Endothelial cell (in vitro differentiated cells): ENCODE measurements at regions not wholly inside any gene's neighbourhood (a gene's known extent, or its start where the extent isn't known, plus 50 kb on each side); places are given as distances from the start of the nearest gene placed in this dataset.

Source experiments
- DNase-seq: peaks from one replicate; pipeline ENCODE4 v3.0.0; 2021; ENCODE audit warnings: low spot score
- H3K27ac Mint-ChIP-seq: one replicate; pipeline ENCODE4 v1.8.0; 2021; ENCODE audit warnings: mixed read lengths, inconsistent platforms; ENCODE audit not compliant: unreplicated experiment
- H3K27me3 Mint-ChIP-seq: one replicate; pipeline ENCODE4 v1.8.0; 2021; ENCODE audit warnings: mild to moderate bottlenecking, moderate library complexity, mixed read lengths, inconsistent platforms; ENCODE audit not compliant: unreplicated experiment
- H3K36me3 Mint-ChIP-seq: one replicate; pipeline ENCODE4 v1.8.0; 2021; ENCODE audit warnings: mild to moderate bottlenecking, low read depth, mixed read lengths, inconsistent platforms; ENCODE audit not compliant: unreplicated experiment
- H3K4me1 Mint-ChIP-seq: one replicate; pipeline ENCODE4 v1.8.0; 2021; ENCODE audit warnings: mild to moderate bottlenecking, mixed read lengths, inconsistent platforms; ENCODE audit not compliant: unreplicated experiment
- H3K4me3 Mint-ChIP-seq: one replicate; pipeline ENCODE4 v1.8.0; 2021; ENCODE audit warnings: mild to moderate bottlenecking, mixed read lengths, inconsistent platforms; ENCODE audit not compliant: unreplicated experiment
- H3K9me3 Mint-ChIP-seq: one replicate; pipeline ENCODE4 v1.8.0; 2021; ENCODE audit warnings: mixed read lengths, inconsistent platforms; ENCODE audit not compliant: unreplicated experiment
- TF ChIP-seq, protein P1 (sequence below): fragments of 200-600 bp; sonication (generic); IDR thresholded peaks from one replicate; pipeline ENCODE4 v1.5.0; 2021; ENCODE audit warnings: antibody characterized with exemption; ENCODE audit not compliant: unreplicated experiment

DNA sequence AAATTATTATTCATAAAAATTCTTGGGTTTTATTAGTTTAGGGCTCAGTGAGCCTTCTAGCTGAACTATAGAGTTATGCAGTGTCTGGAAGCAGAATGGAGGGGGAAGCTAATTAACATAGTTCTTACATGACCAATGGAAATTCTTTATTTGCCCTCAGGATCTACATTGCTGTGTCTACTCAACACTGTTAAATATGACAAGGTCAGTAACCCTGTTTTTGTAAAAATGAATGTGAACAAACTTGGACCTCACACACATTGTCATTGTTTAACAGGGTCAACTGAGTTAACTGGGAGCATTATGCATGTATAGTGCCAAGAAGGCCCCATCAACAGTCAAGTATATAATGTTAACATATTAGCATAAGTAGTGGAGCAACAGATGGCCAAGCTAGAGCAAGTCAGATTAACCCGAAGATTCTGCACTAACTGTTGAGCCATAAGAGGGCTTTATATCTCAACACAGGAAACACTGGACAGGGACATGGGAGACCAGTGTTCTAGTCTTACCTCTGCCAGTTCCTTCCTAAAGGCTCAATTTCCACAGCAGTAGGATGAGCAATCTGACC, 122.5 kb upstream of the SEM1 start:
- Mint-ChIP-seq H3K36me3 (no peaks in the 10 kb centered on the region), H3K27ac (no peak overlapping the region), H3K4me3 (no peak overlapping the region), H3K4me1 (no peaks in the 10 kb centered on the region), H3K9me3 (no peaks in the 10 kb centered on the region), H3K27me3 (peaks cover 2% of the 10 kb centered on the region)
- no peak for DNase-seq
- TF ChIP-seq, protein P1, sequence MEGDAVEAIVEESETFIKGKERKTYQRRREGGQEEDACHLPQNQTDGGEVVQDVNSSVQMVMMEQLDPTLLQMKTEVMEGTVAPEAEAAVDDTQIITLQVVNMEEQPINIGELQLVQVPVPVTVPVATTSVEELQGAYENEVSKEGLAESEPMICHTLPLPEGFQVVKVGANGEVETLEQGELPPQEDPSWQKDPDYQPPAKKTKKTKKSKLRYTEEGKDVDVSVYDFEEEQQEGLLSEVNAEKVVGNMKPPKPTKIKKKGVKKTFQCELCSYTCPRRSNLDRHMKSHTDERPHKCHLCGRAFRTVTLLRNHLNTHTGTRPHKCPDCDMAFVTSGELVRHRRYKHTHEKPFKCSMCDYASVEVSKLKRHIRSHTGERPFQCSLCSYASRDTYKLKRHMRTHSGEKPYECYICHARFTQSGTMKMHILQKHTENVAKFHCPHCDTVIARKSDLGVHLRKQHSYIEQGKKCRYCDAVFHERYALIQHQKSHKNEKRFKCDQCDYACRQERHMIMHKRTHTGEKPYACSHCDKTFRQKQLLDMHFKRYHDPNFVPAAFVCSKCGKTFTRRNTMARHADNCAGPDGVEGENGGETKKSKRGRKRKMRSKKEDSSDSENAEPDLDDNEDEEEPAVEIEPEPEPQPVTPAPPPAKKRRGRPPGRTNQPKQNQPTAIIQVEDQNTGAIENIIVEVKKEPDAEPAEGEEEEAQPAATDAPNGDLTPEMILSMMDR, result no peak

DNA sequence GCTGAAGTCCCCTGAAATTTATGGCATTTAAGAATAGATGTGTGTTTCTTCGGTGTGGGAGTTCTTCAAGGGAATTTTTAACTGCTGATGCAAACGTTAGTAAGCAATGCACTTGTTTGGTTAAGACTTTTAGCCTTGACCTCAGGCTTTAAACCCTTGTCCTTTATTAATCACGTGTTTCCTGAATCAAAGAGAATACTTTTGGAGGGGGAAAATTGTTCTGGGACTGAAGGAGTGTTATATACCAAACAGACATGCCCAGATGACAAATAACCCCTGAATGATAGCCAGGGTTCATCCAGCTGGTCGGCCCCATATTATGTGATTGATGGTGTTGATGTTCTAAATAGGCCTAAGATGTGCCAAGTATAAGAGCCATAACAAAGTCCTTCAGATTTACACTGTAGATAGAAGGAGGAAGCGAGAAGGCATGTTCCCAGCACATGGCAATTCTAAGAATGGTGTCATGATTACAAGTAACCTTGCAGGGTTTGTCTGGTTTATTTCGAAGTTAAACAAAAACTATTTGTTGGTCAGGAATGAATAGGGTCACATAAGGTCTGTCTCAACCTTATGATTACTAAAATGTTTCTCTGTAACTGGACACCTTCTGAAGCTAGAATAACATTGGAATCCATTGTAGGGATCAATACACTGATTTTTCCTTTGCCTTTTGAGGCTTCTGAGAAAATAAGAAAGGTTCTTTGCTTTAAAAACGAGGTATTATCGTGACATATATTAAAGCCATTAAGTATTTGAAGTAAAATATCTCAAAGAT, 124.2 kb upstream of the SEM1 start:
- DNase-seq, result no peak
- Mint-ChIP-seq H3K9me3 (no peaks in the 10 kb centered on the region), H3K27me3 (peaks cover 2% of the 10 kb centered on the region), H3K27ac (no peak overlapping the region), H3K4me3 (no peak overlapping the region), H3K4me1 (no peaks in the 10 kb centered on the region), H3K36me3 (no peaks in the 10 kb centered on the region)
- TF ChIP-seq, protein P1, result no peak

DNA sequence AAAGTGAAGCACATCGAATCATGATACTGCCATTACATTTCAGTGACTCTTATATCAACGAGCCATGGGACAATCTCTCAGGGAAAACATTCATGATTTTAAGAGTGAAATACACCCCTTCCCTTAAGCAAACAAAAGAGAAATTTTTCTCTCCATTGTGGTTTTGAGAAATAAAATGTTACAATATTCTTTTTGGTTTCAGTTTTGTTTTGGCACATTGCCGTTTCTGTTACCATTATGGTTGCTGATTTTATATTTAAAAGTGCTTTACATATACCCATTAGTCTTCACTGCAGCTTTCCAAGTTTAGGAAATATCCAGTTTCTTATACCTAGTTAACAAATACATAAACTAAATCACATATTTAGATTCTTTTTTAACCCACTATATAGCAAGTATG, 126.8 kb upstream of the SEM1 start:
- TF ChIP-seq, protein P1, result no peak
- no peak overlapping the region for H3K4me3 Mint-ChIP-seq
- no peaks in the 10 kb centered on the region for H3K4me1 Mint-ChIP-seq
- H3K27me3 Mint-ChIP-seq, result no peaks in the 10 kb centered on the region
- no peak for DNase-seq
- no peaks in the 10 kb centered on the region for H3K9me3 Mint-ChIP-seq
- H3K36me3 Mint-ChIP-seq, result no peaks in the 10 kb centered on the region
- no peak overlapping the region for H3K27ac Mint-ChIP-seq

DNA sequence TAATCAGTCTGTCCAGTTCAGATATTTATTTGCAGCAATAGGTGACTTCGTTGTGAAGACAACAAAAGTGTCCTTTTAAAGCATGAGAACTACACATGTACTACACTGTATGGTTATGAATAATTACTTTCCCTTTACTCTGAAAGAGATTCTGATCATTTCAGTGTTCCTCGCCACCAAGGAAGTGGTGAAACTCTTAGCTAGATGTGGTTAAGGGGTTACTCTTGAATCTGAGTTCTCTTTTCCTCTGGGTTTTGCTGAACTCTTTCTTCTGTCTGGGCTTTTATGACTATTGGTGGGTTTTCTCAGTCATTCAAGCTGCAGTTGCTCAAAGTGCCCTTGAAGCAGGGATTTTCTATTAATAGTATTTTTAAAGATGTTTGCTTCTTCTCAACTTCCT, 127.9 kb upstream of the SEM1 start:
- no peak overlapping the region for H3K27ac Mint-ChIP-seq
- no peaks in the 10 kb centered on the region for H3K36me3 Mint-ChIP-seq
- no peak overlapping the region for H3K4me3 Mint-ChIP-seq
- TF ChIP-seq, protein P1, result no peak
- no peak for DNase-seq
- H3K27me3 Mint-ChIP-seq, result no peaks in the 10 kb centered on the region
- no peaks in the 10 kb centered on the region for H3K4me1 Mint-ChIP-seq
- no peaks in the 10 kb centered on the region for H3K9me3 Mint-ChIP-seq

DNA sequence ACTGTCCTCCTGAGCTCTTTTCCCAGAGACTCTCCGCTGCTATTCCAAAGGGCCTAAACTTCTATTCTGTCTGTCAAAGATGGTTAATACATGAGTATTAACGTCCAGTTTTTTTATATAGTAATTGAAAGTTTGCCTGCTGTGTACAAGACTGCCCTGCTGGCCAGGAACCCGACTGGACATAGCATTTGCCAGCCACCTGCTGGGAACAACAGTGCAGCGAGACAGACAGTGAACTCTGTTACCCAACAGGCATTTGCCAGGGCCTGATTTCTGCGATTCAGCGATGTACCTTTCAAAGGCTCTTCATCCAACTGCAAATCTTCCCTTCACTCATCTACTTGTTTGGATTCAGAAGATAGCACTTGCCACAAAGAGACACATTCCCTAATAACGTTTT, 128.8 kb upstream of the SEM1 start:
- Mint-ChIP-seq H3K9me3 (no peaks in the 10 kb centered on the region), H3K27me3 (no peaks in the 10 kb centered on the region), H3K4me3 (no peak overlapping the region), H3K4me1 (no peaks in the 10 kb centered on the region), H3K27ac (no peak overlapping the region), H3K36me3 (no peaks in the 10 kb centered on the region)
- no peak for DNase-seq
- TF ChIP-seq, protein P1, result no peak
